ENCODE measurements at regions not wholly inside any gene's neighbourhood (a gene's known extent, or its start where the extent isn't known, plus 50 kb on each side); places are given as distances from the start of the nearest gene placed in this dataset.

- no peak for TF ChIP-seq CTCF (conservative IDR thresholded peaks at IDR 0.05; ENCODE audit: low read depth, low read length)
- TF ChIP-seq EZH2 (IDR thresholded peaks at IDR 0.05; ENCODE audit: low read length, unreplicated experiment), result no peak
- no peak for TF ChIP-seq EZH2phosphoT487 (IDR thresholded peaks at IDR 0.05; ENCODE audit: borderline replicate concordance, low read length)
Observed at GRCh38 chr2:89844221-89844943, 1152.9 kb downstream of the RPIA start.

Data from PC-3 (cell line).